GM18511 (cell line): ENCODE measurements at regions not wholly inside any gene's neighbourhood (a gene's known extent, or its start where the extent isn't known, plus 50 kb on each side); places are given as distances from the start of the nearest gene placed in this dataset.
"Not testable (repeated sequence)": the region's sequence is repeated elsewhere in the genome, so short reads cannot be mapped to it uniquely, and the experiment has no call there.

Source experiments
- ATAC-seq: cut with Tn5 transposase; IDR thresholded peaks from one replicate; pipeline ENCODE4 v1.9.1; 2021; ENCODE audit warnings: mild to moderate bottlenecking, moderate library complexity; ENCODE audit not compliant: unreplicated experiment

DNA sequence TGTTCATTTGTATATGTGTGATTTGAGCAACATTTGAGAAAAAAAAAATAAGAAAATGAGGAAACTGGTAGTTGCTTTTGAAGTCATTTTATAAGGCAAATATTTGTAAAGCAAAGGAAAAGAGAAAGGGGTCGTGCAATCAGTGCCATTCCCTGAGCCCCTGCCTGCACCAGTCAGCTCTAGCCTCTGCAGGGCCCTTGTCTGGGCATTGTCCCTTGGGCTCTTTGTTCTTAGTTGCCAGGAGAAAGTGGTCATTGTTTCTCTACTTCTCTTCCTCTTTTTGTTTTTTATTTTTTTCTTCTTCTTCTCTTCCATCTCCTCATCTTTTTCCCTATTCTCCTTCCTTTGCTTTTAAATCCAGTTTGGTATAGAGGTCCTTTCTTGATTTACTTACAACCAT, 175.3 kb upstream of the CREB1 start:
- ATAC-seq, result no peak

DNA sequence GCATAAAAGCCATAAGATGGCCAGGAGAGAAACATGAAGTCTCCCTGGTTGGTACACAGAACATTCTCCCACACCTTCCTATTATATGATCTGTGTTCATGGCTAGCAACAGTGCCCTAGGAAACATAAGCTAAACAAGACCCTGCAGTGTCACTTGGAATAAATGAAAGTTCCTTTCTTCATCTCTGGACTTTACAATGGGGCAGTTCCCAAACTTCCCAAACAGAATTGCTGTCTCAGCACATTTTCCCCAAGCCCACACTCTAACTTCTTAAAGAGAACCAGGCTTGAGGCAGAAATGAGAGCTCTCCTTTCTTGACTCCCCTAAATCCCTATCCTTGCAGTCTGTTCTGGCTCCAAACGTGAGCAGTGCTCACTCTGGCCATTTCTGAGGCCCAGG, 173.2 kb upstream of the CREB1 start:
- no peak for ATAC-seq

DNA sequence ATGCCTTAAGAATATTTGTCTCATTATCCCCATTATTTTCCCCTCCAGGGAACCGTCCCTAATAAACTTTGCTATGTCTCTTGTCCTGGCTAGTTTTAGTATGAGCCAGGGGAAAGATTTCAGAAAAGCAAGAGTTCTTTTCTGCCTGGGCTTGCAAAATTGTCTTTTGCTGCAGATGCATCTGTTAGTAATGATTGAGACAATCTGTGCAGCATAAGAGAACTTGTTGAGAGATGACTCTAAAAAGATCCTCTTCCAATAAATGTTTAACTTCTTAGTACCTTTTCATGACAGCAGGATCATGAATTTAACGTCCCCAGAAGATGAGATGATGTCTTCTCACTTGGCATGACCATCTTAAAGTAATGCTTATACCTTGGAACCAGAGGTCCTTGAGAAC, 172.5 kb upstream of the CREB1 start:
- ATAC-seq, result no peak

DNA sequence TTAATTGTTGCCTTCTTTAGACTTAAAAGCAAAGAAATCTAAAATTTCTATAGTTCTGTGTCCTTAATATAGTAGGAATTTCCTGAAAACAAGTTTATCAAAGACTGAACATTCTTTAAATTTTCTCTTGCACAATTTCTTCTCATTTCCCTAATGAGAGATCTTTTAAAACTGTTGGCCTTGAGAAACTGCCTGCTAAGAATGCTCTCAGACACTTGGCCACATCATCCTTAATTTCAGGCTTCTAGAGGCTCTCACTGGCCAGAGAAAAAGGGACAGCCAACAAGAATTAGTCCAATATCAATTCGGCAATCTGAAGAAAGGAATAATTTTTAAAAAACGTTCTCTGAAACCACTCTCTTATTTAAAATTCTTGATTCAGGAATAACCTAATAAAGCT, 167.0 kb upstream of the CREB1 start:
- no peak for ATAC-seq

DNA sequence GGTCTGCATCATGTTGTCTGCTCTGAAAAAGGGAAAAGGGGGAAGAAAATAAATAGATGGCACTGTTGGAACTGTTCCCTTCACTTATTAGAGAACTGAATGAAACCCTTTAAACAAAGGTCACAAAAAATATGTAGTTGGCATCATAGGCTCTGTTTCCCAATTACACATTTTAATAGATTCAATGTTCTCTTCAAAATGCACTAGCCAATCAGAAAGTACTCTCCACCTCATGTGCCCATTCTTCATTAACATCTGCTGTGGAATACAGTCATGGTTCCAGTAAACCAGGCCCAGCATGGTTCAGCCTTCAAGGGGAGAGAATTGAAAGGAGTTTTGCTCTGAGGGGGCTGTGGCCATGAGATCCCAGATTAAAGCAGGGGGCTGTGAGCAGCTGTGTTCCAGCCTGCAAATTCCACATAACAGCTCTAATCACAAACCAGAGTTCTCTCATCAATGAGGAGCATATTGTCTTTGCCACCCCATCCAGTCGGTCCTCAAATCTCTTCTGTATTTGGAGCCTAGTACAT, 165.9 kb upstream of the CREB1 start:
- no peak for ATAC-seq

DNA sequence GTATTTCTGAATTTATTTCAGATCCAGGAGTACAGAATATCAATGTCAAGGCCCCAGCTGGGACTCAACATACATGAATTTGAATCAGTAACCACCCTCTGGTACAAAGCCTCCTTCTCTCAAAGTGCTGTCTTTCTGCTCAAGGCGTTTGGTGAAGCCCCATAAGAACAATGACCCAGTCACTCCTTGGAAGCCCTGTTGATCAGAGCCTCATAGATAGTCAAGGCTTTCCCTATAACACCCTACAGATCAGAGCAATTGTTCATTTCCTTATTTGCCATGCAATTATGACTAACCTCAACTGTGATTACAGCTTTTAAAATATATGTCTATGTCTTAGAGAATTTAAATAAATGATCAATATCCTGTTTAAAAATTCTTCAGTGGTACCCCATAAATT, 159.1 kb upstream of the CREB1 start:
- no peak for ATAC-seq

DNA sequence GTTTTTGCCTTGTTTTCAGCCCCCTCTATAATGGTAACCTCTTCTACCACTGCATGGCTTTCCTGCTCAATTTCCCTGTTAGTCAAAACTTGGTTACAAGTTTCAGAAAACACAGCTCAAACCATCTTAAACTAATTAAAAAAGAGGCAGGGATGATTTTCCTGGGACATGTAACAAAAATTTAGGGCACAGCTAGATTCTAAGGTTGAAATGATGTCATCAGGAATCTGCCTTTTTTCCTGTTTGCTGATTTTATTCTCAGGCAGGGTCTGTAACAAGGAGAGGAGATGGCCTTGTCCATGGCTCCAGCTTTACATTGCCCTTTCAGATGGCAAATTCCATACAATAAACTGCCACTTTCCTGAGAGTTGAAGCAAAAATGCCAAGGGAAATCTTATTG, 157.9 kb upstream of the CREB1 start:
- no peak for ATAC-seq

DNA sequence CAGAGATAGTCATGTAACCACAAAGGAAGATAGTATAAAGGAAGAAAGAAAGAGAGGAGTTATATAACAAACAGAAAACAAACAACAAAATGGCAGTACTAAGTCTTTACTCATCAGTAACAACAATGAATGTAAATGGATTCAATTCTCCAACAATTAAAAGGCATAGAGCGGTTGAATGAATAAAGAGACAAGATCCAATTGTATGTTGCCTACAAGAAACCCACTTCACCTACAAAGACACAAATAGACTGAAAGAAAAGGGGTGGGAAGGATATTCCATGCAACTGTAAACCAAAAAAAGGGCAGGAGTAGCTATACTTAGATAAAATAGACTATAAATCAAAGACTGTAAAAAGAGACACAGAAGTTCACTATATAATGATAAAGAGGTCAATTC, 157.3 kb upstream of the CREB1 start:
- ATAC-seq, result no peak

DNA sequence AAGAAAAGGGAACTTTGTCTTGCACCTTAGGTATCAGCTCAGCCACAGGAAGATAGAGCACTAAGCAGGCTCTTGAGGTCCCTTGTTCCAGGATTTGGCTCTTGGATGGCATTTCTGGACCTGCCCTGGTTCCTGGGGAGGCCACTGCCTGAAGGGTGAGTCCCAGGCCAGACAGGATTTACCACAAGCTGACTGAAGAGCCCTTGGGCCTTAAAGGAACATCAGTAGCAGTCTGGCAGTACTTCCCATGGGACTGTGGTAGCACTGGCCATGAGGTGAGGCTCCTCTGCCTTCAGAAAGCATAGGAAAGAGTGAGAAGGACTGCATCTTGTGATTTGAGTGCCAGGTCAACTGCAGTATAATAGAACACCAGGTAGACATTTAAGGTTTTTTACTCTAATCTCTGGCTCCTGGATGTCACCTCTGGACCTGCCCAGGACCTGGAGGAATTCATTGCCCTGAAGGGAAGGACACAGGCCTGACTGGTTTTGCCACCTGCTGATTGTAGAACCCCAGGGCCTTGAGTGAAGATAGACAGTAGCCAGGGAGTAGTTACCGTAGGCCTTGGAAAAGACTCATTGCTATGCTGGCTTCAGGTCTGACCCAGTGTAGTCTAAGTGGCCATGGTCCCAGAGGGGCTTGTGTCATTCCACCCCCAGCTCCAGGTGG, 154.4 kb upstream of the CREB1 start:
- no peak for ATAC-seq

DNA sequence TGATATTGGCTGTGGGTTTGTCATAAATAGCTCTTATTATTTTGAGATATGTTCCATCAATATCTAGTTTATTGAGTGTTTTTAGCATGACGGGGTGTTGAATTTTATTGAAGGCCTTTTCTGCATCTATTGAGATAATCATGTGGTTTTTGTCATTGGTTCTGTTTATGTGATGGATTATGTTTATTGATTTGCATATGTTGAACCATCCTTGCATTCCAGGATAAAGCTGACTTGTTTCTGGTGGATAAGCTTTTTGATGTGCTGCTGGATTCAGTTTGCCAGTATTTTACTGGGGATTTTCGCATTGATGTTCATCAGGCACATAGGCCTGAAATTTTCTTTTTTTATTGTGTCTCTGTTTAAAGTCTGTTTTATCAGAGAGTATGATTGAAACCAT, 151.1 kb upstream of the CREB1 start:
- not testable (repeated sequence) for ATAC-seq

DNA sequence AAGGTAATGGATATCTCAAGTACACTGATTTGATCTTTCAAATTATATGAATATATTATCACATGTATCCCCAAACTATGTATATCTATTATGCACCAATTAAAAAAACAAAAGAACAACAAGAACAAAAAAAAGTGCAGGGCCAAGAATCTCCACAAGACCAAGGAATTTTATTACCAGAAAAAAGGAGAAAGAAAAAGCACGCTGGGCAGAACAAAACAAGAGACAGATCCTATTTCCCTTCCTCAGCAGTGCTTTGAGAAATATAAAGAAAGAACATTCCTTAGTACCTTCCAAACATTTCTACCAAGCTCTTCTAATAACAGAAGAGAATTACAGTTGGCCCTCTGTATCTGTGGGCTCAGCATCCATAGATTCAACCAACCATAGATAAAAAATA, 144.7 kb upstream of the CREB1 start:
- ATAC-seq, result no peak

DNA sequence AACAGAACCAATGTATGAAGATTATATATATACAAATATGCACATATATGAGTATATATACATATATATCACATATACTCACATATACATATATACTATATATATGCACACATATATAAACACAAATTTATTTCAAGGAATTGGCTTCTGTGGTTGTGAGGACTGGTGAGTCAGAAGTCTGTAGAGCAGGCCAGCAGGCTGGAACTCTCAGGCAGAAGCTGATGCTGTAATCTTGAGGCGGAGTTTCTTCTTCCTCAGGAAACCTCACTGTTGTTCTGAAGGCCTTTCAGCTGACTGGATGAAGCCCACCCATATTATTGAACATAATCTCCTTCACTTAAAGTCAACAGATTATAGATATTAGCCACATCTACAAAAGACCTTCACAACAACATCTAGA, 143.9 kb upstream of the CREB1 start:
- ATAC-seq, result no peak

DNA sequence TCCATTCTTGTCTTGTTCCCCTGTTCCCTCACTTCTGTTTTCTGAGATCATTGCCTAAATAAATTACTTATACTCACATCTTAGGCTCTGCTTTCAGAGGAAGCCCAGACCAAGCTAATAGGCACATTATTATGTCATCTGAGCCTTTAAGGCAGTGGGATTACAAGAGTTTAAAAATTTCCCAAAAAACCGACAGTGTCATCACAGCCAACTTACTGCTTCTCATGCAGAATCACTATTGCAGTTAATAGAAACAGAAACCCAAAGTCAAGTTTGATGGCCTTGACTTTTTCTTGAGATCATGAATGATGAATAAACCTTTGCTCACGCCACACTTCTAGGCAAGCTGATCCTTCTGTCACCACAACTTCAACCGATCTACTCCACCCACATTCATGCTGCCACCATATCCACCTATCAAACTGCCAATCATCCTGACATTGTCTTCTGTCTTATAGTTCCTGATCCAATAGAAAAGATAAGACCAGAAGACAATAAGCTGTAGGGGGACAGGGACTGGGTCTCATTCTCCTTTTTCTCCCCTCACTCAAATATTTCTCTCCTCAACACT, 142.7 kb upstream of the CREB1 start:
- ATAC-seq, result no peak

DNA sequence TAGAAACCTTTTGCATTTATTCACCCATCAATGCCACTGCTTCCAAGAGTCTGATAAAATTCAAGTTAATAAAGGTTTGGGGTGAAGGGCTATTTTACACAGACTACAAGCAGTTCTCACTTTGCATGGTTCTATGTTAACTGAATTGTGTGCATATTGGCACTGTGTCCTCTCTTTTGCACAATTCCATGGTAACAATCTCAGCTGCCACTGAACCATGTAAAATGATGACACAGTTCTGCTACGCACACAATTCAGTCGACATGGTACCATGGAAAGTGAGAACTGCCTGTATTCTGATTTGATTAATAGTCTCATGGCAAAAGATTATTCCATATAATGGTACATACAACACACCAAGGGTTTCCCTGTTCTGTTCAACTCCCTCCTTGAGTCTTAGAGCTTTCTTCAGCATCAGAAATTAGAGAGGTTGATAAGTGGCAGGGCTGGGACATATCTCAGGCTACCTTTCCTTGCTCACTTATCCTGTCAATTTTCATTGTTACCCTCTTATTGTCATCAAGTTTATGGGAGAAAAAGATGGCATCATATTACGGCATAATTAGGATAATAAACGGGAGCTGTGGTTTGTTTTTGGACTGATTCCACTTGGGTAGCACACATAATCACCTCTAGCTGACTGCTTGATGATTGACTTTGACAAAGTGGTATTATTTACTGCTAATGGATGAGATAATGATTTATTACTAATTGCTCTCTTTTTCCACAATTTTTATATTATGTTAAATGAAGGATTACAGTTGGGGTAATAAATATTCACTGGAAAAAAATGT, 139.3 kb upstream of the CREB1 start:
- no peak for ATAC-seq

DNA sequence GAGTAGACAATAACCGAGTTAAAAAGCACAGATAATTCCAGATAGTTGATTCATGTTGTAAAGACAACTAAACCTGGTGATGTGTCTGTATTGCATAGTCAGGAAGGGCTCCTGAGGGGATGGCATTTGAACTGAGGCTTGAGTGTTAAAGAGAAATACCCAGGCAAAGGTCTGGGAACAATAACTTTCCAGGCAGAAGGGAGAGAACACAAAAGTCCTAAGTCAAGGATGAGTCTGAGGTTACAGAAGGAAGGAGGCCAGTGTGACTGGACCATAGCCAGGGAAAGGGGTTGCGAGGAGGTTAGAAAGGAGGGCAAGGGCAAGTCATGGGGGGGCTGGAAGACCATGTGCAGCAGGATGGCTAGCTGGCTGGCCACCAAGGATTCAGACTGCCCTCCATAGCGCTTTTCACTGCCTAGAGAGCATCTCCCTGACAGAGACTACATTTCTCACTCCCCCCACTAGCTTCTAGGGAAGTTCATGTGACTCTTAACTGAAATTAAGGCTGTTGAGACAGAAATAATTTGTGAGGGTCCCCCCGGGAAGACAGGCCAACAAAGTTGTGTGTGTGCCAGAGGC, 135.5 kb upstream of the CREB1 start:
- ATAC-seq, result no peak

DNA sequence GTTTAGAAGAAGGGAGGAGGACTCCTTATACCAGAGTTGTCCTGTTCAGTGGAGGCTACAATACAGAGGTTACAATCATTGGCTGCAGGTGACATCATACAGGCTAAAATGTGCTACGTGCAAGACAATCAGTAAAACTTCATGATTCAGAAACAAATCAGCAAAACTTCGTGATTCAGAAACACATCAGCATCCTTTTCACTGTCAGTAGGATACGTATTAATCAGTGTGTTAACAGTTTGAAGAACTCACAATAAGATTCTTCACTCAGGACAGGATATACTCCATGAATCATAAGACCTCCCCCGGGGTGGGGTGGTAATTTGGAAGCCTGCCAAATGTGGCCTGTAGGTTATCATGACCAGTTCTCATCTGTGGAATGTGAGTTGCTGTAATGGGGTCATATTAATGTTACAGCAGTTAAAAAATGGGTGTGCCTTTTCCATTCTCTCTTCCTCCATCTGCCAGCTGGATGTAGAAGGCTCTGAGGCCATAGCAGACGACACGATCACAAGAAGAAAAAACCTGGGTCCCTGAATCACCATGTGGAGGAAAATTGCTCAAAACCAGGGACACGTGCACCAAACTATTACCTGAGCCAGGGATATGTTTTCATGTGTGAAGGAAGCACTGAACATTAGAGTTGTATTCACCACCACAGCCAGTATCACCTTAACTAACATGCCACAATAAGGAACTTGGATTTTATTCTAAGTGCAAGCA, 134.8 kb upstream of the CREB1 start:
- no peak for ATAC-seq

DNA sequence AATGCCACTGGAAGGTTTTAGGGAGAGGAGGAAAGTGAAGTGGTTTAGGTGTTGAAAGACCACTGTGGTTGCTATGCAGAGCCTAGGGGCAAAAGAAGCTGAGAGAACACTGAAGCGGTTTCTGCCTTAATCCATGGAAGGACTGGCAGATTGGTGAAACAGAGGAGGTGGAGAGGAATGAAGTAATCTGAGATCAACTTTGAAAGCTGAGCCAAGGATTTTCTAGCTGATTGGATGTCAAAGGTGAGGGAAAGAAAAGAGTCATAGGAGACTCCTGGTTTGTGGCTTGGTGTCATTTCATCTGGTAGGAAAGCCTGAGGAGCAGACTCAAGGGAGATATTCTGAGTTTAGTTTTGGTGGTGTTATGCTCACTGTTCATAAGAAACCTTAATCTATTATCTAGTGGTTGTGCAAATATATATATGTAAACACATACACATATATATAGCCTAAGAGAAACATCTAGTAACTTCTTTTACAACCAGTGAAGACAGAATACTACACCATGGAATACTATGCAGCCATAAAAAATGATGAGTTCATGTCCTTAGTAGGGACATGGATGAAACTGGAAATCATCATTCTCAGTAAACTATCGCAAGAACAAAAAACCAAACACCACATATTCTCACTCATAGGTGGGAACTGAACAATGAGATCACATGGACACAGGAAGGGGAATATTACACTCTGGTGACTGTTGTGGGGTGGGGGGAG, 134.1 kb upstream of the CREB1 start:
- ATAC-seq, result no peak

DNA sequence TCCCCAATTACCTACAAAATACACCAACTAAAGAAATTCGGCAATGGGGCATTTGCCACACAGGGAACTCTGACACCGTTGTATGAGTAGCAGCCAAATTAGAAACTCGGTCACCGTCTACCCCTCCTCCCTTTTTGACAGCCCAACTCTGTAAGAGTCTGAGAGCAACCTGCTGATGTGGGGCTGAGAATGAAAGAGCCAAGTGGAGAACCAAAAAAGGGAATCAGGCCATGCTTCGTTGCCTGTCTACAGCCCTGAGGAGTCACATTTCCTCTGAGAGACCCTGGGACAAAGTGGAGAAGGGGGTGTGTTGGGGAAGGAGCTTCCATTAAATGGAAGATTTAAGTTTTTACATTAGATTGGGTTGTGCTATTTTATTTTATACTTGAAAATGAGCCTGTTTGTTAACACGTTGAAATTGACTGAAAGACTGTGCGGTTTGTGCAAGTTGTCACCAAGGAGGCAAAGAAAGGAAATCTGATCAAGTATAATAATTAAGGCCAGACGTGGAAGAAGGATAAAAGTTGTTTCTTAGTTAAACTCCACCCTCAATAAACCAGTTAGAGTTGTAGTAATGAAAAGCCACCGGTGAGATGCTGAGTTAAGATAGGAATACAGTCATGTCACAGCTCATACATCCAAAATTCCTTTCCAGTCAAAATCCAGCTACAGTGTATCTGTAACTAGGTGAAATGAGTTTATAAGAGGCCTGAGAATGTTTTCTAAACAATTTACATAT, 131.7 kb upstream of the CREB1 start:
- no peak for ATAC-seq

DNA sequence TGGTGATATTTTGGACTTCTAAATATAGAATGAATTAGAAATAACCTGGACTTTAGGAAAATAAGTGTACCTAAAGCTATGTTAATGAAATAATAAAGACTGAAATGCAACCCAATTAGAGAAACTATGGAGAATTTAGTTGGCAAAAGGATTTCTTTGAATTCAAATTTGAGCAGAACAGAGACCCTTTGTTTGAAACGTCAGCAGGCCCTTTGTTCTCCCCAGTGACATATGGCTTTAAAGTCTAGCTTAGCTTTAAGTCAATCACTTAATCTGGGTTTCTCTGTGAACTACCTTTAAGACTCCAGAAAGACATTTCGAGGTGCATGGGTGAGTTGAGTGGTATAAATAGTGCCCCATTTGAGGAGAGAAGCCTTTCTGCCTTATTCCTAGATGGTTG, 130.5 kb upstream of the CREB1 start:
- no peak for ATAC-seq

DNA sequence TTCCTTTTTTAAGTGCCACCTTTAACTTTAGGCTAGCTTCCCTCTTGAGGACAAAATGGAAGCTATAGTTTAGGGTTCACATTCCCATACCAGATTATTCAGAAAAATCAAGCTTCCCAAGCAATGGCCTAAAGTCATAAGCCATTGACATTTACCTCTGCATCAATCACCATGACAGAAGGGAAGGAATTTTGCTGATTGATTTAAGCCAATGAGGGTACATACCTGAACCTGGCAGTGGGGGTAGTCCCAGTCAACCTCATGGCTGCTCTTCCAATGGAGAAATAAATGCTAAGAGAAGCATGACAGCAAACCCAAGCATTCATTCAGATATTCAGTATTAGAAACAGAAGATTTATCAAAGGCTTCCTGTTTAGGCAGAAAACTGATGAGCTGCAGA, 128.4 kb upstream of the CREB1 start:
- ATAC-seq, result no peak
